Stimulated activated CD4-positive, alpha-beta T cell treated with anti-CD3 and anti-CD28 coated beads, Interleukin-12 subunit alpha, Interleukin-12 subunit beta, amount 100 ng/mL, for 4 hours (primary cell): ENCODE measurements at regions not wholly inside any gene's neighbourhood (a gene's known extent, or its start where the extent isn't known, plus 50 kb on each side); places are given as distances from the start of the nearest gene placed in this dataset.

Source experiments
- DNase-seq: peaks from one replicate; pipeline ENCODE4 v3.0.0-alpha.2; 2020

DNA sequence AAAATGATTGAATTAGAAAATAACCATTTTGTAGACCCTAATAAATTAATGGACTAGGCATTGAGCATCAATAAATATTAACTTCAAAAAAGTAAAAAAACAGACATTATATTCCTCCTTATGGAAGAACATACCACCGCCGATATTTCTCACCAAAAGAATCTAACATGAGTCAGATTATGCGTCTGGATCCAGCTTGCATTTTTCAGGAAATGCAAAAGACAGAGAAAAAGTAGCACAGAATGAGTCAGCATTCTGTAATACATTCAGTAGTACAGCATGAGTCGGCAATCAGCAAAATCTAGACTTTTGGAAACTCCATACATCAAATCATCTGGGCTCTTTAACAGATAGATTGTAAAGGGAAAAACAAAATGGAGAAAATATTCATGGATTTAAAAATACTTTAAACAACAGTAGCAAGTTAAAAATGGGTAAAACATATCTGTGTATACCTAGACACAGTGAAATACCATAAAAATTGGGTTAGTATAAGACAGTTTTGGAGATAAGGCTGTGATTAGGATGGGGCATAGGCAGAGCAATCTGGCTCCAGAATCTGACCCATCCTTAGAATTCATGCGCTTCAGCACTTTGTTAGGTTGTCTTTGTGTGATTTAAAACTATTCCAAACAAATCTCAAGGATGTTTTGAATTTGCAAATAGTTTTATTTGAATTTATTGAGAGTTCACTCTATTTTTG lies 633.0 kb upstream of the FAM241A start:
- DNase-seq: no peak

DNA sequence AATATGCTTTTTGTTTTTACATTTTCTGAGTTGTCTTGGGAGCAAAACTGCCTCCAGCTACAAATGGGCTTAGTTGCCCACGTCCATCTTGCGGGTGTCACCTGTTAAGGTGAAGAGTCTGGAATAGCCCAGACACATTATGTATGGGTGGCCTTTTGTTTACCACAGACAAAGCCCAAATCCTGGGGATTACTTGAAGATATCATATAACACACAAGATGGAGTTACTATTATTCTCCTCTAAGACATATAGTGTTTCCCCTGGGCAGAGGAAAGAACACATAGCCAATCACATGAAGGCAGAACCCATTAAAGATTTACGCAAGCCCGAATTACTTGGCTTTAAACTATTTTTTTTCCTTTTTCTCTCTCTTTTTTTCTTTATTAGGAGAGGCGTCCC lies 625.6 kb upstream of the FAM241A start:
- DNase-seq: no peak

DNA sequence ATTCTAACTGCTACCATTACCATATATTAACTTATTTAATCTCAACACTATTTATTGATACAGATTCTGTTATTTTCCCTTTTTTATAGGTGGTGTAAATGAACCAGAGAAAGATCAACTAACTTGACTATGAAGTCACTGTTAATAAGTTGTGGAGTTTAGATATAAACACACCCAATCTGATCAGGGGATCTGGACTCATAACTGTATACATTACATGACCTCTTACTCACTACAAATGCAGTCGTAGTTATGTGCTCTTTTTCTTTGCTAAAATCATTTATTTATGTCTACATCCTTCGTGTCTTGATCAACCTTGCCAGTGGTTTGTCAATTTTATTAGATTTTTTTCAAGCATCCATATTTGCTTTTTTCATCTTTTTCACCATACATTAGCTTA lies 614.8 kb upstream of the FAM241A start:
- DNase-seq: no peak

DNA sequence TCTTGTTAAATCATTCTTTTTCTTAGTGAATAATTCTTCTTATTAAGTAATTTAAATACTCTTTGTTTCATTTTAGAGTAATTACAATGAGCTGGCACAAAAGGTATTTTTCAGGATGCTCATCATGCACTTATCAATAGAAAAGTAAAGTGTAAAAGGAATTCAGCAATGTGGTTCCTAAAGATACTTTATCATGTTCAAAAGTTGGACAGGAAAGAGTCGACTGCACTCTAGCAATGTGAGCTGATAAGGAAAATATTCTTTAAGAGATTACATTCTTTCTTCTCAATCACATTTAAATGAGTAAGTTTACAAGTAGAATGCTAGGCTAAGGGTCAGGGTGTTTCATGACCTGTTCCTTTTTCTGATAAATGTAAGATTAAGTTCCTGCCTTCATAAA lies 609.5 kb upstream of the FAM241A start:
- no peak for DNase-seq

DNA sequence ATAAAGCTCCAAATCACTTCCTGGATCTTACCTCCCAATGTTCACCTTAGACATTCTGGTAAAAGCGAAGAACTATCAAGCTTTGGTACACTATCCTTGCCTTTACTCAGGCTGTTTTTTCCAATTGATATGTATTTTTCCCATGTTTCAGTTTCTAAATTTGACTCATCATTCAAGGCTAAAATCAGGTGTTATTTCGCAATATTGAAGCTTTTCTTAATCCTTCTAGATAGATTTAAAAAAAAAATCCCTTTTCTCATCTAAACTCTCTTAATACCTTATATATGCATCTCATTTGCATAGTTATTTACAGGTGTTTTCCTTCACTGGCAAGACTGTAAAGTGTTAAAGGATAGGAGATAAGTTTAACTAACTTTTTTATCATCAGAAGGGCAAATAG lies 608.1 kb upstream of the FAM241A start:
- no peak for DNase-seq

DNA sequence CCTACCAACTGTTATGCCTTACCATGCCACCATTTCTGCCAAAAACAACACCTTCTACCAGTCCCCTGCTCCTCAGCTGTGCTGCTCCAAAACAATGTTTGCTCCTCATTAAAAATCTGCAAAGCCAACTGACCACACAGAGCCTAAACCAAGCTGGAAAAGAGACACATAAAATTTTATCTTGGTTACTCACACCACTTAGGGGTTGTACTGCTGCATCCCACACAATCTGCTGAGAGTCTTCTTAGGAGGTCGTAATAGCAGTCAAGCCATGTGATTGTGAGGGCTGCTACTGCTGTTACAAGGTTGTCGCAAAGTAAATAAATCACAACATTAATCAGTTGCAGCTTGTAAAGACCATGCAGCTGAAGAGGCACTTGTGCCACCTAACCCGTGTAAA lies 607.4 kb upstream of the FAM241A start:
- DNase-seq: no peak

DNA sequence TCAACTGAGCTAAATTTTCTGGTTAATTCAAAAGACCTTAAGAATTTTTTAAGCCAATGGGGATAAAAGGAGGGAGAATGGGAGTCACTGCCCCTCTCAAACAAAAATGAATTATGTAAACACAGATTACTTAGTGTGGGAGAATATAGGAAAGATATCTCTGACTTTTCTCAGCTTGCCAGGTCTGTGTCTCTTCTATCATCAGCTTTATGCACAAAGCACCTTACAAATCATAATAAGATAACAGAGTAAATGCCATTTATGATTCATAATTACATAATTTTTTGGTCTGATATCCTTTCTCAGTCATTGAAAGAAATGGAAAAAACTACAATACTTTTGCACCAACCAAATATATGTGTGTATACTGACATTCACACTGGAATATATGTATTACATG lies 604.6 kb upstream of the FAM241A start:
- no peak for DNase-seq

DNA sequence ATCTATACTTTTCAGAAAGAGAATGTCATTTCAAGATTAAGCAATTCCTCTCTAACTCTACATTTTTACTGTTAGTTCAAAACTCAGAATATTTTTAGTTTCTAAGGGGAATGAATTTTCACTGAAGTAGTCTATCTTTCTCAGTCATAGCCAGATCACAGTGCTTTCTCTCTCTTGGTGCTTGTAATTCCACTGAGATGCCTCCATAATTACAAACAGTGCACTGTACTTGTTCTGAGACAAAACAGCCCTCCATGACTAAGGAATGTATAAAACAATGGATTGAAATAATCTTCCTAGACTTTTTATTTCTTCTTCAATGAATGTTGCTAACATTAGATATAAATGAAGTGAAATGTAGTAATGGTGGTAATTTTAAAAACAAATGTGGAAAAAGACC lies 603.2 kb upstream of the FAM241A start:
- DNase-seq: no peak

DNA sequence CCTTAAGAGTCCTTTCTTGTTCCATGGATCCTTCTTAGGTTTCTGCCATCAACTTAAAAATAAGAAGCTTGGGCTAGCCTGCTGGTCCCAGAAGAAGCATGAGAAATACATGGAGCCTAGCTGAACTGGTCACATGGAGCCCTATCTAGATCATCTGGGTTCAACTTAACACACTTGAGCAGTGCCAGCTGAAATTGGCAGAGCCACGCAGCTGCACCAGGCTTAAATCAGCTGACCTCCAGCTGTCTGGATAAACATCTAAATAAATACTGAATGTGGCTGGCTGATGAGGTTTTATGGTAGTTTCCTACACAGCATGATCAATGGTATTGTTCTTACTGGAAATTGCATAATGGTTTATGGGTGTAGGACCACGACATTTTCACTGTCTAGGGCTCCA lies 598.4 kb upstream of the FAM241A start:
- DNase-seq: no peak

DNA sequence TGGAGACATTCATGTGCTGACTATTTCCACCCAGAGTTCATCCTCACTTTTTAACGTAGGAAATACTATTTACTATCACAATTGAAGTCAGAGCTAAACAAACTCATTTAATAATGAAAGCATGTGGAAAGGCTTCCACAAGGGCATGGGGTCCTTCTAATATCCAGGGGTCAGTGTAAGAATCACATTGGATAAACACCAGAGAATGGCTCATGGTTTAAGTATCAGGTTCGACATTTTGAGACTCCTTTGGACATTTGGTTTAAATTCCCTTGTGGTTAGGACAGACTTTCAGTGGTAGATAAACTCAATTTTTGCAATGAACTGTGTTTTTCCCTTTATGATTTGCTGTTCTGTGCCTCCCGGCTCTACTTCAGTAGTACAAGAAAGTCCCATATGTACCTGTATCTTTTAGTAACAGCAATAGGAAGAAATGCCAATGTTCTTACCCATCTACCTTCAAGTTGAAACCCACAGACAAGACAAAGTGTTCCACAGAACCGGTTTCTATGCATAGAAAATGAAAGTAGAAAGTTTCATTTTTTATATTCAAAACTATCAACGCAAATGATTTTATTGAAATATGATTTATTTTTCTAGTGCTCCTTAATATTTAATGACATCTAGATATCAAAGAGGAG lies 589.0 kb upstream of the FAM241A start:
- DNase-seq: no peak

DNA sequence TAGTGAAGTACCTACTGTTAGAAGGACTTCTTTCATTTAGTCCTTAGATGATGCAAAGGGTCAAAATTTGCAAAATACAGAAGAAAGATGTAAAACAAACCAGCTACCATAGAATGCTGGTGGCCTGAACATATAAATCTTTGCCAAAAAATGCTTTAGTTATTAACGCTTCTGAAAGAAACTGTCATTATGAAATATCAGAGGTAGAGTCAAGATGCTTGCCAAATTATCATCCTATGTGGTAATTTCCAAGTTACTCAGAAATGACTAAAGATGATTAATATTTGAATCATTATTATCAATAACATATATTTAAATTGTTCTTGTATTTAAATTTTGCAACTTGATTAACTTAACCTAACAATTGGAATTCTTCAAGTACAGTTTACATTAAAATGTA lies 588.4 kb upstream of the FAM241A start:
- no peak for DNase-seq

DNA sequence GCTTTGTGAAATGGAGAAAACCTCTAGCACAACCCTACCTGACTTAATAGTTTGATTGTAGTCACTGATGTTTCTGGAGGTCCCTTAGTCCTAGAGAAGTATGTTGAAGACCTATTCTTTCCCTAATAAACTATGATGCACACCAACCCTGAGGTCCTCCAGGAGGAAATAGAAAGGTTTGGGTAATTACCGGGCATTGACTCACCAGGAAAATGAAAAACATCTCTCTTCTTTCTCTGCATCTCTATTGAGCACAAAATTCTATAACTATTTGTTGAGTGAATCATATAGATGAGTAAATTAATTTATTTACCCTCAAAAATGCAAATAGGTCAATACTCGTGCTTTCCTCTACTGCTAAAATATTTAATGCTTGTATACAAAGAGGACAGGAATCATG lies 582.4 kb upstream of the FAM241A start:
- no peak for DNase-seq

DNA sequence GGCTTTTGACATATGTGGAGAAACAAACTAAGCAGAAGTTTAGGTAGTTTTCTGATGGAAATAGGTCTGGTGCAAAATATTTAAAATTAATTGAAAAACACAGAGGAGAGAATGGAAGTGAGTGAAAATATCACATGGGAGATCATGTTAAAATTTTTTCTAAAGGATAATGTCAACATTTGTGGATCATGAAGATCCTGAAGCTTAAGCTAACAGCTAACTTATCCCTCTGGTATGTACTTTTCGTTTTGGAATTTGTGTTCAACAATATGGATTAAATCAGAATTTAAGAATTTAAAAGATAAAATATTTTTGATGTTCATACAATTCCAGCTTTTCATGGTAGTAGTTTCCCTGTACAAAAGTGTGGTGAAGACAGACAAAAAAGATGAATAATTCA lies 572.8 kb upstream of the FAM241A start:
- no peak for DNase-seq

DNA sequence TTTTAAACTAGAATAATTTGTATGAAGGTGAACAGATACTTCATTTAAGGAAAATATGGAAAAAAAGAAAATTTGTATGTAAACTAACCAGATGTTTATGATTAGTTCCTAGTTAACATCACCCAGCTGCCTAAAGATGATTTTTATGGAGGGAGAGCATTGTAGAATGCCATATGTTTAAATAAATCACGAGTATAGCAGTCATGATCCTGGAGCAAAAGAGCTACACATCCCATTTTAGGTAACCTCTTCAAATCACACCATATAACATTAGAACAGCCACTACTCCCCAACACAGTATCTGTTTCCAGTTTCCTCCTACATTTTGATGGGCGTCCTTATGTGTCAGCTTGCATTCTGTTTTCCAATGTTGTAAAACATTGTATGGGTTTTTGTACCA lies 571.9 kb upstream of the FAM241A start:
- DNase-seq: no peak

DNA sequence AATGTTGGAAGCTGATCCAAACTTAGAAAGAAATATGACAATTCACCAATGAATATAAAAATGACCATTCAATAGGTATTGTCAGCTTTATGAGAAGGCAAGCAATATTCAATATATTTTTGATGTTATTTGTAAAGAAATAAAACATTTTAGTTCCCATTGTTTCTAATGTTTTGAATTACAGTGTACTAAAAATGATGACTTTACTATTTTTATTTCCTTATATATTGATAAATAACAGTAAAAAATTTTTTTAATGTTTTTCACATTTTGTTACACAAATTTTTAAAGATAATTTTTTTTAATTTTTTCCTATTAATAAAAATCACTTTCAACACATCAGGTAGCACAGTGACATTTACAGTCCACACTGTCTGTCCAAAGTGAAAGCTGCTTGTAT lies 565.5 kb upstream of the FAM241A start:
- no peak for DNase-seq

DNA sequence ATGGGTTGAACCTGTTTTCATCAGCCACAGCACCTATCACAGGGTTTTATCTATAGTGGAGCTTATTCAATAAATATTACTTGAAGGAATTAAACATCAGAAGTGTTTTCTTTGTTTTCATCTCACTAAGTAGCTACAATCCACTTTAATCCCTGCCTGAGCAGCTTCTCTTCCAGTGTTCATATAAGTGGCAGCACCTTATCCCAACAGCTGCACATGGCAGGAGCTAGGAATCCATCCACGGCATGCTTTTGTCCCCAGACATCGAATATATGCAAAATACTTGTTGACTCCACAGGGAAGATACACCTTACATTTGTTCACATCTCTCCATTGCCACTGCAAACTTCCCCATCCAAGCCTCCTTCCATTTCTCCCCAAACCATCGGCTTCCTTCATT lies 549.8 kb upstream of the FAM241A start:
- no peak for DNase-seq

DNA sequence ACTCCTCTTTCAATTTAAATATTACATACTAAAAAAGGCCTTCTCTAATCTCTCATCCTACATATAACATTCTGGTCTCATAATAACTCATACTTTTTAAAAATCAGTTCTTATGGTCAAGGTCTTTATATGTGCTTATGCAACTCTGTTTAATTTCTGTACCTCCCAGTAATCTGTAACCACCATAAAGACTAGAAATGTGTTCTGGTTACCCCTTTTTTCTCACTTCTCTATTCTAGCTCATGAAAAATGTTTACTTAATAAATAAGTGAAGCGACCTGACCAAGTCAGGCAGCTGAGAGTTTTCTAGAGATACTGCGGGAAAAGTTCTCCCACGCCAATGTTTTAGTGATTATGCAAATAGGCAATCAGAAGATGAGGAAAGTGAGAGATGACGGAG lies 548.8 kb upstream of the FAM241A start:
- DNase-seq: no peak

DNA sequence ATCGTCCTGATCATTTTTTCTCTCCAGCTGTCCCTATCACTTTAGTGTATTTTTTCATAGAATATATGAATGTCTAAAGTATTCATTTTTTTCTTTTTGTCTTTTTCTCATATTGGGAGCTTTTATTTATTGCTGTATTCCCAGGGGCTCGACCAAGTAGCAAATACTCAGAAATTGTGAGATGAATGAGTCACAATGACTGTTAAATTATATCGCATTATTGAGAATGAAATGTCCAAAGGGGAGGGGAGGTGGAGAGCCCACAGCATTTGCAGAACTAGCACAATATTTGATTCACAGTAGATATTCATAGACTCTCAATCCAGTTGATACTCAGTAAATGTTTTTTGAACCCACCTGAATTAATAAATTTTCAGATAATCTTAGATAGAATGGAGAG lies 543.6 kb upstream of the FAM241A start:
- DNase-seq: no peak

DNA sequence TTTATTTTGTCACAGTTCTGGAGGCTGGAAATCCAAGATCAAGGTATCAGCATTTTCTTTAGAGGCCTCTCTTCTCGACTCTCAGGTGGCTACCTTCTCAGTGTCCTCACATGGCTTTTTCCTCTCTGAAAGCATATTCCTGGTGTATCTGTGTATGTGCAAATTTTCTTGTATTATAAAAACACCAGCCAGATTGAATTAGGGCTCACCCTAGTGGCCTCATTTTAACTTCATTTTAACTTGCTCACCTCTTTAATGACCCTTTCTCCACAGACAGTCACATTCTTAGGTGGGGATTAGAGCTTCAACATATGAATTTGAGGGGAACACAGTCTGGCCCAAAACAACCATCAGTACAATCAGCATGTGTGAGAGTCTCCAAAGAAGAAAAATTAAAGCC lies 542.4 kb upstream of the FAM241A start:
- DNase-seq: no peak

DNA sequence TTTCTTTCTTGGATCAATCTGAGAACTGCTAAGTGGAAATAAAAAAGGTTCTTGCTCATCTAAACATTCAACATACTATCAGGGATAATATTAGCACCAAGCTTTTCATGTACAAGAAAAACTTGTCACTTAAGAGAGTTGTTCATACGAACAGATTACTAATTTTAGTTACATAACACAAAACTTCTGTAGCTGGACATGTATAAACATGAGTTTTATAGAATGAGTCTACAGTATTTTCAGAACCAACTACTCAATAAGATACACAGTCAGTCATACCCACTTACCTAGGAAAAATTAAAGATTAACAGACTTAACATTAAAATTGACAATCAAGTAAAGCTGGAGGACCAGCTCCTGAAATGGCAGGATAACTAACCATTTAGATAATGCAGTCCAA lies 540.1 kb upstream of the FAM241A start:
- DNase-seq: no peak

DNA sequence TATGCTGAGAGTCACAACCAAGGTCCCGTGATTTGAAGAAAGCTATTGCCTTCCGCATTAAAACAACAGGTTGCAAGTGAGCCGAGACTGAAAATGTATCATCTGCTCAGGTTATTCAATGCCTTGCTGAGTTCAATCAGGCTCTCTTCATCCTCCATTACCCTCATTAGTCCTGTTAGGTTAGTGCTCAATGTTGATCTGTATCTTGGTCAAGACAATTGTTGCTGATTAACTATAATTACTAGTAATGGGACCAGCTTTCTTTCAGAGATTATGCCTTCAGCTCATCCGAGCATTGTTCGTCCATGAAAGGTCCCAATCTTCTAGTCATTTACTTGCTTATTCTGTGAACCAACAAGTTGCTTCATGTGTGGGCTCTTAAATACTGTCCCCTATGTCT lies 534.6 kb upstream of the FAM241A start:
- no peak for DNase-seq

DNA sequence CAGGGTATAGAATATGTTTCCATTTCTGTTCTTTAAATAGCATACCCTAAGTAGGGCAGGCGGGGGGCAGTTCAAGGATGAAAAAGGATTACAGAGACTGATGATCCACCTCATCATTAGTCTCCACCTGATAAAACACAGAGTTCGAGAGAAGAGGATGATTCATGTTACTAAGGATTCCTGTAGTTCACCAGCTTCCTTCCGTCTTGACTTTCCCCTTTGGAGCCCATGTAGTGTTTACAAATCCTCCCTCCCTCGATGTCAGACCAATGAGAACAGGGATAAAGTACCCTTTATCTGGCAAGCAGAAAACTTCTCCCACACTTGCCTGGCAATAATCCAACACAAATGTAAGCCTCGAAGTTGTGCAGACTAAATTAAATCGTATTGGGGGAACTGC lies 526.3 kb upstream of the FAM241A start:
- DNase-seq: no peak

DNA sequence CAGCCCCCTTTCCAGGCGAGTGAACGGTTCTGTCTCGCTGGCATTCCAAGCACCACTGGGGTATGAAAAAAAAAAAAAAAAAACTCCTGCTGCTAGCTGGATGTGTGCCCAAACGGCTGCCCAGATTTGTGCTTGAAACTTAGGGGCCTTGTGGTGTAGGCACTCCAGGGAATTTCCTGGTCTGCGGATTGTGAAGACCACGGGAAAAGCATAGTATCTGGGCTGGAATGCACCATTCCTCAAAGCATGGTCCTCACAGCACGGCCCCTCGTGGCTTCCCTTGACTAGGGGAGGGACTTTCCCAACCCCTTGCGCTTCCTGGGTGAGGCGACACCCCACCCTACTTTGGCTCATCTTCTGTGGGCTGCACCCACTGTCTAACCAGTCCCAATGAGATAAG lies 516.8 kb upstream of the FAM241A start:
- DNase-seq: no peak

DNA sequence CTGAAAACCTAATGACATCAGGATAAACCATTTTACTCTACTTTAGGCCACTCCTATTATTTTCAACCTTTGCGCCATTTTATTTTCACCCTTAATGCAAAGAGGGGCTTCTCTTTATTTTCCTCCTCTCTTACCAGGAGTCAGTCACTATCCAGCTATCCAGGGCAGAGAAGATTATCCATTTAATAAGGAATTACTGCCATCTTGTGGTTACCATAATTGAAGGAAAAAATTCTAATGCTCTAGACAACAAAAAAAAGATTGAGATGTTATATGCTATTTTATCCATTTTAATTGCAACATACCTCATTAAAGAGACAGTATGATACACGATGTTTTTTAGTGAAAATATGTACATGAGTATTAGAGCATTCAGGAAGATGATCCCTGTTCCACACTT lies 514.5 kb upstream of the FAM241A start:
- DNase-seq: no peak
